ENCODE measurements at regions not wholly inside any gene's neighbourhood (a gene's known extent, or its start where the extent isn't known, plus 50 kb on each side); places are given as distances from the start of the nearest gene placed in this dataset.
A peak's percentile ranks its signal among the peaks of the same experiment; 100 is the strongest.

GRCh38 chr6:147117580-147117979 is 86.6 kb upstream of the STXBP5 start:
- Histone ChIP-seq H3K9me3 (ENCODE audit: control insufficient read depth, insufficient read depth, low read depth, low read length) (no peaks in the 10 kb centered on the region), H3K4me1 (ENCODE audit: control insufficient read depth, insufficient read depth, low read length) (no peaks in the 10 kb centered on the region; the same call in 1 of the 2 replicates), H3K36me3 (ENCODE audit: control insufficient read depth, insufficient read depth, low read length) (no peaks in the 10 kb centered on the region), H3K4me3 (ENCODE audit: low read depth in 2 of 2, low read length in 2 of 2) (peak overlapping the region; percentile 5 to 23; a peak in 2 of 4 replicates), H3K27me3 (ENCODE audit: control insufficient read depth, insufficient read depth, low read length) (no peaks in the 10 kb centered on the region), H3K27ac (ENCODE audit: low read length) (peak overlapping the region; percentile 70)
- ATAC-seq (0 out of 2 replicates have a peak, but pooled peaks have one; percentile 56), DNase-seq (ENCODE audit: low read depth, low spot score) (no peak)
- ChIA-PET POLR2A (no interaction called here), CTCF (no interaction called here)
- intact Hi-C loops (cut with micrococcal nuclease; ENCODE audit: unreplicated experiment) (no loop called here), in situ Hi-C loops (cut with HindIII; ENCODE audit: low pct_unique_long_range_greater_than_20kb, low sequenced_read_pairs) (no loop called here)
- TF ChIP-seq POLR2AphosphoS5 (IDR thresholded peaks at IDR 0.05; ENCODE audit: low read depth, low read length) (no peak), TCF7L2 (IDR thresholded peaks at IDR 0.05; ENCODE audit: low read depth, low read length) (no peak), CTCF (IDR thresholded peaks at IDR 0.05) (no peak), REST (IDR thresholded peaks at IDR 0.05; ENCODE audit: insufficient read depth in 1 of 2, low read depth in 2 of 2, low read length in 1 of 2) (no peak), SIN3A (IDR thresholded peaks at IDR 0.05; ENCODE audit: borderline replicate concordance, insufficient read depth, low read depth, low read length) (no peak)
- no TSS peak for BruUV-seq (replicated peaks)

- POLR2A ChIA-PET: no interaction called here
- H3K4me1 ChIP-seq (ENCODE audit: control insufficient read depth, insufficient read depth, low read length): no peaks in the 10 kb centered on the region; the same call in 1 of the 2 replicates
- no peaks in the 10 kb centered on the region for H3K27me3 ChIP-seq (ENCODE audit: control insufficient read depth, insufficient read depth, low read length)
- DNase-seq (ENCODE audit: low read depth, low spot score): no peak
- no peaks in the 10 kb centered on the region for H3K36me3 ChIP-seq (ENCODE audit: control insufficient read depth, insufficient read depth, low read length)
- TF ChIP-seq CTCF (IDR thresholded peaks at IDR 0.05): no peak
- no peak for TF ChIP-seq REST (IDR thresholded peaks at IDR 0.05; ENCODE audit: insufficient read depth in 1 of 2, low read depth in 2 of 2, low read length in 1 of 2)
- TF ChIP-seq SIN3A (IDR thresholded peaks at IDR 0.05; ENCODE audit: borderline replicate concordance, insufficient read depth, low read depth, low read length): no peak
- TF ChIP-seq POLR2AphosphoS5 (IDR thresholded peaks at IDR 0.05; ENCODE audit: low read depth, low read length): no peak
- in situ Hi-C loops (cut with HindIII; ENCODE audit: low pct_unique_long_range_greater_than_20kb, low sequenced_read_pairs) (no loop called here), intact Hi-C loops (cut with micrococcal nuclease; ENCODE audit: unreplicated experiment) (no loop called here)
- ATAC-seq: no peak
- H3K9me3 ChIP-seq (ENCODE audit: control insufficient read depth, insufficient read depth, low read depth, low read length): no peaks in the 10 kb centered on the region
- no peak overlapping the region for H3K4me3 ChIP-seq (ENCODE audit: low read depth in 2 of 2, low read length in 2 of 2)
- CTCF ChIA-PET: no interaction called here
- H3K27ac ChIP-seq (ENCODE audit: low read length): no peak overlapping the region
- no TSS peak for BruUV-seq (replicated peaks)
Measured at GRCh38 chr6:147119310-147119709, 84.9 kb upstream of the STXBP5 start.
